Spinal cord (tissue), 9 donors: ENCODE measurements at regions not wholly inside any gene's neighbourhood (a gene's known extent, or its start where the extent isn't known, plus 50 kb on each side); places are given as distances from the start of the nearest gene placed in this dataset.
"Not testable (repeated sequence)": the region's sequence is repeated elsewhere in the genome, so short reads cannot be mapped to it uniquely, and the experiment has no call there.

Experiments used
- DNase-seq, 6 donors: peaks; one replicate each; pipeline versions ENCODE4 v3.0.0 to v3.0.0-alpha.2; 2013 to 2015; ENCODE audit warnings: low spot score in 6 of 6, low read depth in 4 of 6
- H3K27ac ChIP-seq: one replicate; pipeline ENCODE4 v1.5.1; 2013; ENCODE audit warnings: low read depth, low read length, control low read depth
- H3K27me3 ChIP-seq: one replicate; pipeline ENCODE4 v1.6.1; 2013; ENCODE audit warnings: low read length; ENCODE audit not compliant: control insufficient read depth, insufficient read depth
- H3K36me3 ChIP-seq: one replicate; pipeline ENCODE4 v1.6.1; 2013; ENCODE audit warnings: low read length; ENCODE audit not compliant: control insufficient read depth, insufficient read depth
- H3K4me1 ChIP-seq: one replicate; pipeline ENCODE4 v1.6.1; 2013; ENCODE audit warnings: low read length; ENCODE audit not compliant: control insufficient read depth, insufficient read depth
- H3K4me3 ChIP-seq: one replicate; pipeline ENCODE4 v1.5.1; 2013; ENCODE audit warnings: low read depth, low read length, control low read depth
- H3K9me3 ChIP-seq: one replicate; pipeline ENCODE4 v1.6.1; 2013; ENCODE audit warnings: low read length; ENCODE audit not compliant: control insufficient read depth, insufficient read depth
- WGBS: methylation state at CpG from one replicate; pipeline ENCODE4 v1.1.5; 2013; ENCODE audit warnings: missing lambda C conversion rate; ENCODE audit not compliant: insufficient coverage; 5-methylcytosine and 5-hydroxymethylcytosine counted together
- donor health status: healthy.

- Histone ChIP-seq H3K9me3 (peaks cover 5% of the 10 kb centered on the region), H3K4me3 (no peak overlapping the region), H3K27ac (no peak overlapping the region), H3K27me3 (no peaks in the 10 kb centered on the region), H3K4me1 (no peaks in the 10 kb centered on the region), H3K36me3 (no peaks in the 10 kb centered on the region)
- no CpG with 5 or more reads among the region's 4 CpGs for WGBS
- DNase-seq: no peak
Measured at GRCh38 chr14:106062502-106063272, 536.3 kb downstream of the TMEM121 start.

GRCh38 chr14:106067935-106068334 lies 541.6 kb downstream of the TMEM121 start:
- no peak for DNase-seq
- no peaks in the 10 kb centered on the region for H3K4me1 ChIP-seq
- H3K27ac ChIP-seq: no peak overlapping the region
- H3K9me3 ChIP-seq: peaks cover 7% of the 10 kb centered on the region
- H3K27me3 ChIP-seq: no peaks in the 10 kb centered on the region
- H3K4me3 ChIP-seq: no peak overlapping the region
- no peaks in the 10 kb centered on the region for H3K36me3 ChIP-seq
- WGBS: no CpG with 5 or more reads among the region's 2 CpGs

GRCh38 chr14:106069804-106070625 lies 543.6 kb downstream of the TMEM121 start:
- no peak overlapping the region for H3K27ac ChIP-seq

GRCh38 chr14:106080922-106081321 lies 554.5 kb downstream of the TMEM121 start:
- Histone ChIP-seq H3K4me1 (no peaks in the 10 kb centered on the region), H3K4me3 (no peak overlapping the region), H3K27me3 (no peaks in the 10 kb centered on the region), H3K36me3 (no peaks in the 10 kb centered on the region), H3K9me3 (no peaks in the 10 kb centered on the region), H3K27ac (no peak overlapping the region)
- WGBS: no CpG with 5 or more reads among the region's 4 CpGs
- no peak for DNase-seq

More at GRCh38 chr14:106069804-106070625, 543.6 kb downstream of the TMEM121 start:
- Histone ChIP-seq H3K27me3 (no peaks in the 10 kb centered on the region), H3K4me3 (no peak overlapping the region), H3K4me1 (no peaks in the 10 kb centered on the region), H3K9me3 (peaks cover 5% of the 10 kb centered on the region), H3K36me3 (no peaks in the 10 kb centered on the region)
- no peak for DNase-seq
- 13% methylated on average over 1 of the region's 3 CpGs for WGBS

- H3K4me3 ChIP-seq, H3K4me1 ChIP-seq, H3K36me3 ChIP-seq, H3K27ac ChIP-seq, DNase-seq, H3K9me3 ChIP-seq, H3K27me3 ChIP-seq: not testable (repeated sequence)
- WGBS: no CpG with 5 or more reads among the region's 6 CpGs
Measured at GRCh38 chr14:106081721-106082120, 555.3 kb downstream of the TMEM121 start.

GRCh38 chr14:106083082-106083481 lies 556.7 kb downstream of the TMEM121 start:
- no peaks in the 10 kb centered on the region for H3K9me3 ChIP-seq
- H3K4me3 ChIP-seq: no peak overlapping the region
- H3K27me3 ChIP-seq: no peaks in the 10 kb centered on the region
- no peak for DNase-seq
- H3K27ac ChIP-seq: no peak overlapping the region
- no CpG with 5 or more reads among the region's 2 CpGs for WGBS
- H3K36me3 ChIP-seq: no peaks in the 10 kb centered on the region
- no peaks in the 10 kb centered on the region for H3K4me1 ChIP-seq

GRCh38 chr14:106087837-106088236 lies 561.5 kb downstream of the TMEM121 start:
- H3K9me3 ChIP-seq: no peaks in the 10 kb centered on the region
- H3K4me3 ChIP-seq: no peak overlapping the region
- no peaks in the 10 kb centered on the region for H3K36me3 ChIP-seq
- no peaks in the 10 kb centered on the region for H3K27me3 ChIP-seq
- DNase-seq: no peak
- no peak overlapping the region for H3K27ac ChIP-seq
- whole genome bisulfite sequencing: no CpG with 5 or more reads among the region's 8 CpGs
- no peaks in the 10 kb centered on the region for H3K4me1 ChIP-seq

- WGBS: no CpG with 5 or more reads among the region's 3 CpGs
- not testable (repeated sequence) for H3K4me3 ChIP-seq, H3K4me1 ChIP-seq, H3K9me3 ChIP-seq, H3K27ac ChIP-seq, H3K36me3 ChIP-seq, H3K27me3 ChIP-seq, DNase-seq
Measured at GRCh38 chr14:106088860-106089259, 562.5 kb downstream of the TMEM121 start.

GRCh38 chr14:106094654-106095189 lies 568.3 kb downstream of the TMEM121 start:
- Histone ChIP-seq H3K9me3 (no peaks in the 10 kb centered on the region), H3K27me3 (no peaks in the 10 kb centered on the region), H3K36me3 (no peaks in the 10 kb centered on the region), H3K4me1 (no peaks in the 10 kb centered on the region), H3K4me3 (no peak overlapping the region), H3K27ac (no peak overlapping the region)
- WGBS: no CpG with 5 or more reads among the region's 11 CpGs
- DNase-seq: no peak
